WI38 (cell line): ENCODE measurements at regions not wholly inside any gene's neighbourhood (a gene's known extent, or its start where the extent isn't known, plus 50 kb on each side); places are given as distances from the start of the nearest gene placed in this dataset.

Experiments
- H3K4me3 ChIP-seq: 2 replicates; pipeline ENCODE4 v1.5.1; 2011; ENCODE audit warnings: low read depth, mild to moderate bottlenecking, control low read depth, low read length
- CTCF ChIP-seq: IDR thresholded peaks from 2 replicates; pipeline ENCODE4 v1.5.1; 2012; ENCODE audit warnings: low read depth, mild to moderate bottlenecking, control low read depth, low read length

GRCh38 chr22:27453725-27454124 lies 347.8 kb downstream of the MN1 start:
- TF ChIP-seq CTCF, result no peak
- H3K4me3 ChIP-seq, result no peak overlapping the region

GRCh38 chr22:27454807-27455450 lies 346.6 kb downstream of the MN1 start:
- TF ChIP-seq CTCF, result no peak
- no peak overlapping the region for H3K4me3 ChIP-seq

- no peak for TF ChIP-seq CTCF
- H3K4me3 ChIP-seq, result no peak overlapping the region
Observed at GRCh38 chr22:27455526-27455925, 346.0 kb downstream of the MN1 start.

- no peak overlapping the region for H3K4me3 ChIP-seq
- TF ChIP-seq CTCF, result no peak
Observed at GRCh38 chr22:27456696-27457503, 344.7 kb downstream of the MN1 start.

GRCh38 chr22:27459999-27460398 lies 341.6 kb downstream of the MN1 start:
- no peak overlapping the region for H3K4me3 ChIP-seq
- no peak for TF ChIP-seq CTCF

- no peak overlapping the region for H3K4me3 ChIP-seq
- TF ChIP-seq CTCF, result no peak
Observed at GRCh38 chr22:27460591-27461347, 340.8 kb downstream of the MN1 start.
